HCT116 (cell line): ENCODE measurements at regions not wholly inside any gene's neighbourhood (a gene's known extent, or its start where the extent isn't known, plus 50 kb on each side); places are given as distances from the start of the nearest gene placed in this dataset.

Experiments
- ATAC-seq: fragments of 200-7000 bp; cut with Tn5 transposase; 2 replicates; pipeline ENCODE4 v1.9.1; 2020; ENCODE audit warnings: mild to moderate bottlenecking, moderate library complexity
- BruUV-seq: library from RNA; stranded (reverse); fragments of 400-500 nt; replicated peaks from 2 replicates; lab custom pipeline; 2021; lab: Mats Ljungman, UMichigan
- CTCF ChIA-PET: fragments of 300-600 bp; sonication (Branson Sonifier 250); formaldehyde crosslinking; loops from one replicate; lab custom pipeline; 2021; ENCODE audit warnings: antibody characterized with exemption; lab: Charles Lee
- POLR2A ChIA-PET: fragments of 300-600, 350-600 bp; sonication (Branson Sonifier 250); formaldehyde crosslinking; loops from one replicate; lab custom pipeline; 2021; ENCODE audit warnings: antibody characterized with exemption; lab: Charles Lee
- RAD21 ChIA-PET, 2 experiments: fragments of 300-600 bp; sonication (Branson Sonifier 250); formaldehyde crosslinking; loops; one replicate each; lab custom pipeline; 2023; ENCODE audit warnings: low total read pairs in 2 of 2; ENCODE audit not compliant: uncharacterized antibody in 2 of 2, unreplicated experiment in 2 of 2, low non-redundant PET in 1 of 2; lab: Charles Lee
- DNase-seq: peaks from one replicate; pipeline ENCODE4 v3.0.0-alpha.2; 2010; ENCODE audit warnings: low read depth, low spot score
- H2AFZ ChIP-seq: fragments of 200-600 bp; shearing (Covaris generic), sonication (generic); 2 replicates; pipeline ENCODE4 v1.6.1; 2017; ENCODE audit warnings: low read depth, mixed run types, mixed read lengths, antibody characterized with exemption, low read length; ENCODE audit not compliant: poor library complexity, severe bottlenecking
- H3K27ac ChIP-seq: 2 replicates; pipeline ENCODE4 v1.5.1; 2012; ENCODE audit warnings: low read depth, low read length
- H3K27me3 ChIP-seq: fragments of 200-600 bp; sonication (generic); 2 replicates; pipeline ENCODE4 v1.6.1; 2016; ENCODE audit warnings: mixed run types, low read length, mixed read lengths; ENCODE audit not compliant: insufficient read depth
- H3K36me3 ChIP-seq, 2 experiments: fragments of 200-500 bp in 1 of 2; fragments of 200-600 bp in 1 of 2; sonication (Bioruptor generic) in 1 of 2; sonication (generic) in 1 of 2; 2 replicates each; pipeline versions ENCODE4 v1.5.1 to v1.6.1; 2014 to 2016; ENCODE audit warnings: low read length in 2 of 2, inconsistent platforms in 1 of 2, mixed read lengths in 1 of 2, mixed run types in 1 of 2; ENCODE audit not compliant: insufficient read depth in 2 of 2, control insufficient read depth in 1 of 2
- H3K4me1 ChIP-seq, 2 experiments: fragments of 200-600 bp in 1 of 2; sonication (generic) in 1 of 2; 2 replicates each; pipeline versions ENCODE4 v1.5.1 to v1.6.1; 2012 to 2017; ENCODE audit warnings: low read length in 2 of 2, inconsistent platforms in 1 of 2, mild to moderate bottlenecking in 1 of 2, mixed read lengths in 1 of 2, mixed run types in 1 of 2, moderate library complexity in 1 of 2; ENCODE audit not compliant: insufficient read depth in 2 of 2, control insufficient read depth in 1 of 2
- H3K4me2 ChIP-seq: fragments of 200-600 bp; sonication (generic); 2 replicates; pipeline ENCODE4 v1.6.1; 2017; ENCODE audit warnings: mixed run types, low read length, mixed read lengths
- H3K4me3 ChIP-seq, 2 experiments: fragments of 200-600 bp in 1 of 2; sonication (generic) in 1 of 2; replicated peaks in 1 of 2; 2 replicates each; pipeline ENCODE4 v1.5.1; 2011 to 2016; ENCODE audit warnings: low read length in 2 of 2, control low read depth in 1 of 2, low read depth in 1 of 2, mild to moderate bottlenecking in 1 of 2, mixed read lengths in 1 of 2, mixed run types in 1 of 2
- H3K79me2 ChIP-seq: fragments of 200-600 bp; sonication (generic); 2 replicates; pipeline ENCODE4 v1.6.1; 2017; ENCODE audit warnings: mild to moderate bottlenecking, mixed run types, low read length, moderate library complexity, mixed read lengths; ENCODE audit not compliant: insufficient read depth
- H3K9ac ChIP-seq: fragments of 200-600 bp; sonication (generic); 2 replicates; pipeline ENCODE4 v1.6.1; 2016; ENCODE audit warnings: low read length, mixed read lengths
- H3K9me2 ChIP-seq: fragments of 200-600 bp; sonication (generic), shearing (Covaris generic); 2 replicates; pipeline ENCODE4 v1.6.1; 2017; ENCODE audit warnings: mixed run types, mild to moderate bottlenecking, moderate library complexity; ENCODE audit not compliant: insufficient read depth
- H3K9me3 ChIP-seq, 2 experiments: fragments of 200-500 bp in 1 of 2; fragments of 200-600 bp in 1 of 2; sonication (Bioruptor generic) in 1 of 2; sonication (generic) in 1 of 2; 2 replicates each; pipeline ENCODE4 v1.6.1; 2014 to 2017; ENCODE audit warnings: low read length in 2 of 2, mixed read lengths in 2 of 2, inconsistent platforms in 1 of 2, low read depth in 1 of 2, mild to moderate bottlenecking in 1 of 2, mixed run types in 1 of 2, moderate library complexity in 1 of 2; ENCODE audit not compliant: control insufficient read depth in 1 of 2, insufficient read depth in 1 of 2
- H4K20me1 ChIP-seq: fragments of 200-600 bp; sonication (generic), shearing (Covaris generic); 2 replicates; pipeline ENCODE4 v1.6.1; 2017; ENCODE audit warnings: mixed run types, mild to moderate bottlenecking, moderate library complexity; ENCODE audit not compliant: insufficient read depth
- CBX3 ChIP-seq: IDR thresholded peaks from 2 replicates; pipeline ENCODE4 v1.6.1; 2012; ENCODE audit warnings: low read depth
- CTCF ChIP-seq, 3 experiments: fragments of 200-600 bp in 1 of 3; sonication (generic) in 1 of 3; IDR thresholded peaks in 2 of 3; conservative IDR thresholded peaks in 1 of 3; 2 replicates each; pipeline ENCODE4 v1.5.1; 2012 to 2017; ENCODE audit warnings: low read depth in 2 of 3, low read length in 2 of 3, antibody characterized with exemption in 1 of 3, borderline replicate concordance in 1 of 3, control low read depth in 1 of 3, mild to moderate bottlenecking in 1 of 3, mixed read lengths in 1 of 3, mixed run types in 1 of 3, moderate library complexity in 1 of 3; ENCODE audit not compliant: insufficient read depth in 1 of 3
- ELF1 ChIP-seq: IDR thresholded peaks from 2 replicates; pipeline ENCODE4 v1.6.1; 2012; ENCODE audit warnings: low read depth, borderline replicate concordance
- EZH2phosphoT487 ChIP-seq: fragments of 200-600 bp; IDR thresholded peaks from 2 replicates; pipeline ENCODE4 v1.6.1; 2018; ENCODE audit warnings: antibody characterized with exemption, borderline replicate concordance
- JUND ChIP-seq: IDR thresholded peaks from 2 replicates; pipeline ENCODE4 v1.6.1; 2012
- POLR2A ChIP-seq: IDR thresholded peaks from 2 replicates; pipeline ENCODE4 v1.7.0; 2011; ENCODE audit warnings: borderline replicate concordance; ENCODE audit not compliant: insufficient read depth, insufficient read length; ENCODE audit errors: extremely low read depth
- RAD21 ChIP-seq: IDR thresholded peaks from 2 replicates; pipeline ENCODE4 v1.6.1; 2012; ENCODE audit warnings: low read depth, mild to moderate bottlenecking
- TCF7L2 ChIP-seq: IDR thresholded peaks from 2 replicates; pipeline ENCODE4 v1.7.0; 2011; ENCODE audit warnings: borderline replicate concordance, inconsistent platforms; ENCODE audit not compliant: insufficient read depth, insufficient read length; ENCODE audit errors: extremely low read depth
- ZFX ChIP-seq: fragments of 450-650 bp; IDR thresholded peaks from 2 replicates; pipeline ENCODE4 v1.6.1; 2017
- intact Hi-C: fragments of 100-400 bp; cut with micrococcal nuclease; formaldehyde crosslinking; loops from 2 replicates; pipeline ENCODE4 v1.10.0; 2022

GRCh38 chr2:59033661-59034060, 792.5 kb upstream of the FANCL start:
- Histone ChIP-seq H3K36me3 (no peaks in the 10 kb centered on the region), H3K4me1 (no peaks in the 10 kb centered on the region), H3K9me2 (no peaks in the 10 kb centered on the region), H3K27me3 (peaks cover 7% of the 10 kb centered on the region; the same call in 1 of the 2 replicates), H3K27ac (no peak overlapping the region), H3K4me3 (no peak overlapping the region), H3K79me2 (no peaks in the 10 kb centered on the region), H2AFZ (no peak overlapping the region), H3K4me2 (no peak overlapping the region), H4K20me1 (no peaks in the 10 kb centered on the region), H3K9ac (no peak overlapping the region), H3K9me3 (no peaks in the 10 kb centered on the region)
- TF ChIP-seq POLR2A, result no peak
- TF ChIP-seq CTCF (IDR thresholded peaks at IDR 0.05 in 2 of 3, conservative IDR thresholded peaks at IDR 0.05 in 1 of 3; ENCODE audit: borderline replicate concordance in 1 of 3, insufficient read depth in 1 of 3, low read depth in 2 of 3, low read length in 2 of 3), result no peak
- TF ChIP-seq JUND, result no peak
- TF ChIP-seq EZH2phosphoT487, result no peak
- TF ChIP-seq ELF1, result no peak
- no peak for TF ChIP-seq TCF7L2
- no peak for TF ChIP-seq CBX3
- no TSS peak for BruUV-seq
- ChIA-PET CTCF (no interaction called here), POLR2A (no interaction called here), RAD21 (no interaction called here)
- DNase-seq (no peak), ATAC-seq (no peak)
- intact Hi-C loops, result no loop called here

- RAD21 ChIA-PET, result no interaction called here
- H3K4me2 ChIP-seq, result no peak overlapping the region
- H3K79me2 ChIP-seq, result no peaks in the 10 kb centered on the region
- no peak overlapping the region for H2AFZ ChIP-seq
- H3K9ac ChIP-seq, result no peak overlapping the region
- no peak for ATAC-seq
- POLR2A ChIA-PET, result no interaction called here
- H3K27ac ChIP-seq, result no peak overlapping the region
- TF ChIP-seq ZFX (no peak), RAD21 (no peak)
- H4K20me1 ChIP-seq, result no peaks in the 10 kb centered on the region
- no peak for DNase-seq
- BruUV-seq, result no TSS peak
- H3K4me1 ChIP-seq, result no peaks in the 10 kb centered on the region
- intact Hi-C loops, result no loop called here
- H3K9me2 ChIP-seq, result no peaks in the 10 kb centered on the region
- H3K4me3 ChIP-seq, result no peak overlapping the region
- no peaks in the 10 kb centered on the region for H3K36me3 ChIP-seq
- H3K27me3 ChIP-seq, result peaks cover 9% of the 10 kb centered on the region; the same call in 1 of the 2 replicates
- CTCF ChIA-PET, result no interaction called here
- H3K9me3 ChIP-seq, result no peaks in the 10 kb centered on the region
Observed at GRCh38 chr2:59032499-59032898, 791.4 kb upstream of the FANCL start.
